Ascending aorta (tissue), 2 donors: ENCODE measurements at regions not wholly inside any gene's neighbourhood (a gene's known extent, or its start where the extent isn't known, plus 50 kb on each side); places are given as distances from the start of the nearest gene placed in this dataset.

ENCODE experiments used
- DNase-seq, 2 donors: peaks; one replicate each; pipeline ENCODE4 v3.0.0-alpha.2; 2019; ENCODE audit warnings: low spot score in 2 of 2
- H3K27ac ChIP-seq, 2 donors: fragments of 200-600 bp; sonication (generic); one replicate each; pipeline ENCODE4 v1.5.1; 2016 to 2017; ENCODE audit warnings: mild to moderate bottlenecking in 1 of 2
- H3K27me3 ChIP-seq: fragments of 200-600 bp; sonication (generic); one replicate; pipeline ENCODE4 v1.5.1; 2017
- H3K36me3 ChIP-seq, 2 donors: fragments of 200-600 bp; sonication (generic); one replicate each; pipeline ENCODE4 v1.5.1; 2016
- H3K4me1 ChIP-seq, 2 donors: fragments of 200-600 bp; sonication (generic); one replicate each; pipeline ENCODE4 v1.5.1; 2016 to 2017; ENCODE audit warnings: mild to moderate bottlenecking in 1 of 2
- H3K4me3 ChIP-seq, 2 donors: fragments of 200-600 bp; sonication (generic); one replicate each; pipeline ENCODE4 v1.5.1; 2016 to 2017; ENCODE audit warnings: mild to moderate bottlenecking in 1 of 2
- H3K9me3 ChIP-seq, 2 donors: fragments of 200-600 bp; sonication (generic); one replicate each; pipeline ENCODE4 v1.5.1; 2016
- intact Hi-C: fragments of 100-400 bp; cut with DNase I; formaldehyde crosslinking; loops from one replicate; pipeline ENCODE4 v1.15.1; 2023
- TF ChIP-seq, protein P1 (sequence below), 3 experiments: fragments of 200-600 bp in 2 of 3; fragments of 450-650 bp in 1 of 3; sonication (generic) in 2 of 3; IDR thresholded peaks; one replicate each; pipeline ENCODE4 v1.5.1; 2016 to 2019; ENCODE audit warnings: antibody characterized with exemption in 3 of 3, mild to moderate bottlenecking in 1 of 3, moderate library complexity in 1 of 3

DNA sequence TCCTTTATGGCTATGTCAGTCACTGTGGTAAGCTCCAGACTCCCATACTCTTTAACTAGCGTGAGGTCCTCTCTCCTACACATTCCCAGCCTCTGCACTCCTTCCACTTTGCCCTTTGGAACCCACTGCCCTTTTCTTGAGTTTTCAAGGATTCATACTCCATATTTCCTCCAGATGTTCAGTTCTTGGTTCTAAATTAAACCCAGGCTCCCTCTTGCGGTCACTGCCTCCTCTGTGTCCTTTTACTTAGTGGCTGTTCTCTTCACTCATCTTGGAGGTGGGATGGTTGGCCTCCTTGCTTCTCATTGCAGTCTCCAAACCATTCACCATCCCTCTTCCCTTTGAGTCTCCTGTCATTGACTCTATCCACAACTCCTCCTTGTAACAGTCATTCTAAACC lies 208.1 kb downstream of the TGFB2 start:
- TF ChIP-seq, protein P1, sequence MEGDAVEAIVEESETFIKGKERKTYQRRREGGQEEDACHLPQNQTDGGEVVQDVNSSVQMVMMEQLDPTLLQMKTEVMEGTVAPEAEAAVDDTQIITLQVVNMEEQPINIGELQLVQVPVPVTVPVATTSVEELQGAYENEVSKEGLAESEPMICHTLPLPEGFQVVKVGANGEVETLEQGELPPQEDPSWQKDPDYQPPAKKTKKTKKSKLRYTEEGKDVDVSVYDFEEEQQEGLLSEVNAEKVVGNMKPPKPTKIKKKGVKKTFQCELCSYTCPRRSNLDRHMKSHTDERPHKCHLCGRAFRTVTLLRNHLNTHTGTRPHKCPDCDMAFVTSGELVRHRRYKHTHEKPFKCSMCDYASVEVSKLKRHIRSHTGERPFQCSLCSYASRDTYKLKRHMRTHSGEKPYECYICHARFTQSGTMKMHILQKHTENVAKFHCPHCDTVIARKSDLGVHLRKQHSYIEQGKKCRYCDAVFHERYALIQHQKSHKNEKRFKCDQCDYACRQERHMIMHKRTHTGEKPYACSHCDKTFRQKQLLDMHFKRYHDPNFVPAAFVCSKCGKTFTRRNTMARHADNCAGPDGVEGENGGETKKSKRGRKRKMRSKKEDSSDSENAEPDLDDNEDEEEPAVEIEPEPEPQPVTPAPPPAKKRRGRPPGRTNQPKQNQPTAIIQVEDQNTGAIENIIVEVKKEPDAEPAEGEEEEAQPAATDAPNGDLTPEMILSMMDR (IDR thresholded peaks at IDR 0.05) = peak in 1 of 3 experiments; percentile 5
- H3K4me3 ChIP-seq = no peak overlapping the region
- intact Hi-C loops = no loop called here
- no peaks in the 10 kb centered on the region for H3K27me3 ChIP-seq
- DNase-seq = no peak
- no peaks in the 10 kb centered on the region for H3K36me3 ChIP-seq
- no peaks in the 10 kb centered on the region for H3K9me3 ChIP-seq
- no peak overlapping the region for H3K27ac ChIP-seq
- H3K4me1 ChIP-seq = no peaks in the 10 kb centered on the region

DNA sequence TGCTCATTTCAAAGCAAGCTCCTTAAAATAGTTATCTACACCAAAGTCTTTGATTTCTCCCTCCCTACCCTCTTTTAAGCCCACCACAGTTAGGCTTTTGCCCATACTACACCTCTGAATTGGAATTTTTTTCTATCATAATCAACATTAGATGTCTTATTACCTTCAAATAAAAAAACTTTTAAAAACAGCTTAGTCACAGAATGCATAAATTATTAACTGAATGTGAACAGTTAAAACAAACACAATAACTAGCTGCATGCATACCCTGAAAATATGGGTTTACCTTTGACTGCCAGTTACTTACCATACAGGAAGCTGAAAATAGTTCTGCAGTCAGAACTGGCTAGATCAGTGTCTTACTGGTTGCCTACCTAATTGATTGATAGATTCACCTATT lies 210.9 kb downstream of the TGFB2 start:
- no peak for DNase-seq

DNA sequence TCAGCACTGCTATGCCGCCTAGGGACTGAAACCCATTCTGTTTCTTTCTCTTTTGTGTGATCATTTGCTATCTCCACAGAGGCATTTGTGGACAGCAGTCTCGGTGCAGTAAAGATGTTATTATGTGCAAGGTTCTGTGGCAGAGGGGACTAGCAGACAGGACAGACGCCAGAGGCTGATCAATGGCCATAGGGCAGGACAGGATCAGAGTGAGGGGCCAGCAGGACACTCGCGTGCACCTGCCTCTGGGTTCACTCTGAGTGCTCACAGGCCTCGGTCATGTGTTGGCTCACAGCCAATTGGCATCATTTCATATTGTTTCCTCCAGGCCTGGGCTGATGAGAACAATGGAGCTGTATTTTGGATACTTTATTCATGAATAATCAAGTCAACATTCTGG lies 212.6 kb downstream of the TGFB2 start:
- Histone ChIP-seq H3K4me3 (no peak overlapping the region), H3K4me1 (no peaks in the 10 kb centered on the region), H3K27ac (no peak overlapping the region), H3K9me3 (no peaks in the 10 kb centered on the region), H3K27me3 (no peaks in the 10 kb centered on the region), H3K36me3 (no peaks in the 10 kb centered on the region)
- no peak for DNase-seq
- TF ChIP-seq, protein P1 (IDR thresholded peaks at IDR 0.05) = no peak
- intact Hi-C loops = no loop called here

More for the DNA sequence above, 210.9 kb downstream of the TGFB2 start:
- intact Hi-C loops = no loop called here
- Histone ChIP-seq H3K4me1 (no peaks in the 10 kb centered on the region), H3K9me3 (no peaks in the 10 kb centered on the region), H3K27me3 (no peaks in the 10 kb centered on the region), H3K27ac (no peak overlapping the region), H3K36me3 (no peaks in the 10 kb centered on the region), H3K4me3 (no peak overlapping the region)
- TF ChIP-seq, protein P1 (IDR thresholded peaks at IDR 0.05) = no peak

DNA sequence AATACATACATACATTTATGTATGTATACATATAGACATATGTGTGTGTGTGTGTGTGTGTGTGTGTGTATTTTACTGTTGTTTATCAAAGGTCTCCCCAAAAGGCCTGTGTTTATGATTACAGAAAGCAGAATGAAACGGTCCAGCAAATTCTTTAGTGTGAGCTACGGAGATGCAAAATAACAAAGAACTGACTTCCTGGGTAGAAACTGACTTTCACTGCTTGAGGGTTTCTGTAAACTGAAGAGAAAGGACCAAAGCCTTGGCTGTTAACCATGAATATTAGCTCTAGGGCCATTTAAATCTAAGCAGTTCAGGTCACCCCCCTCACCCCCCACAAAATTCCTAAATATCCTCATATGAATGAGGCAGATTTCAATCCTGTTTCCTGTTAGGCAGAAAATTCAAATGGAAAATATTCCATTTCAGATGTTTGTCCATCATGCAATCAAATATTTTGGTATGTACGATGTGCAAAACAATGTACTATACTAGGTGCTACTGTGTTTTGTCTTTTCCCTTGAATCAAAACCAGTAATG lies 213.2 kb downstream of the TGFB2 start:
- no peaks in the 10 kb centered on the region for H3K4me1 ChIP-seq
- no peak overlapping the region for H3K27ac ChIP-seq
- no peak for DNase-seq
- TF ChIP-seq, protein P1 (IDR thresholded peaks at IDR 0.05) = no peak
- intact Hi-C loops = no loop called here
- H3K36me3 ChIP-seq = no peaks in the 10 kb centered on the region
- H3K9me3 ChIP-seq = no peaks in the 10 kb centered on the region
- no peak overlapping the region for H3K4me3 ChIP-seq
- H3K27me3 ChIP-seq = no peaks in the 10 kb centered on the region

DNA sequence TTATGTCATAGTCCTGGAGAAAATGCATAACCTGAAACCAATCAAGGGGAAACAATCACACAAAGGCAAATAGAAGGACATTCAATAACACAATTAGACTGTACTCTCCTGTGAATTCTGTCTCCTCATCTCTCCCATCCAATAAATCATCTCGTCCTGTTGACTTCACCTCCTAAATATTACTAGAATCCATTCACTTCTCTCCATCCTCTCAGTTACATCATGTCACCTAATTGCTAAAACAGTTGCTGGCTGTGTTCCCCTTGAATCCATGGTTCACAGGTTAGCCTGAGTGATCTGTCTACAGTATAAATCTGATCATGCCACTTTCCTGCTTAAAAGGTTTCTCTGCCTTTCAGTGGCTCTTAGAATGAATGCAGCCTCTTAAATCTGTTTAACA lies 220.2 kb downstream of the TGFB2 start:
- no peaks in the 10 kb centered on the region for H3K27me3 ChIP-seq
- H3K36me3 ChIP-seq = no peaks in the 10 kb centered on the region
- DNase-seq = no peak
- intact Hi-C loops = no loop called here
- H3K4me1 ChIP-seq = no peaks in the 10 kb centered on the region
- H3K27ac ChIP-seq = no peak overlapping the region
- TF ChIP-seq, protein P1 (IDR thresholded peaks at IDR 0.05) = no peak
- H3K4me3 ChIP-seq = no peak overlapping the region
- H3K9me3 ChIP-seq = no peaks in the 10 kb centered on the region
